Endothelial cell (in vitro differentiated cells): ENCODE measurements at regions not wholly inside any gene's neighbourhood (a gene's known extent, or its start where the extent isn't known, plus 50 kb on each side); places are given as distances from the start of the nearest gene placed in this dataset.
"Not testable (repeated sequence)": the region's sequence is repeated elsewhere in the genome, so short reads cannot be mapped to it uniquely, and the experiment has no call there.

Experiments used
- DNase-seq: peaks from one replicate; pipeline ENCODE4 v3.0.0; 2021; ENCODE audit warnings: low spot score
- H3K27ac Mint-ChIP-seq: one replicate; pipeline ENCODE4 v1.8.0; 2021; ENCODE audit warnings: mixed read lengths, inconsistent platforms; ENCODE audit not compliant: unreplicated experiment
- H3K27me3 Mint-ChIP-seq: one replicate; pipeline ENCODE4 v1.8.0; 2021; ENCODE audit warnings: mild to moderate bottlenecking, moderate library complexity, mixed read lengths, inconsistent platforms; ENCODE audit not compliant: unreplicated experiment
- H3K36me3 Mint-ChIP-seq: one replicate; pipeline ENCODE4 v1.8.0; 2021; ENCODE audit warnings: mild to moderate bottlenecking, low read depth, mixed read lengths, inconsistent platforms; ENCODE audit not compliant: unreplicated experiment
- H3K4me1 Mint-ChIP-seq: one replicate; pipeline ENCODE4 v1.8.0; 2021; ENCODE audit warnings: mild to moderate bottlenecking, mixed read lengths, inconsistent platforms; ENCODE audit not compliant: unreplicated experiment
- H3K4me3 Mint-ChIP-seq: one replicate; pipeline ENCODE4 v1.8.0; 2021; ENCODE audit warnings: mild to moderate bottlenecking, mixed read lengths, inconsistent platforms; ENCODE audit not compliant: unreplicated experiment
- H3K9me3 Mint-ChIP-seq: one replicate; pipeline ENCODE4 v1.8.0; 2021; ENCODE audit warnings: mixed read lengths, inconsistent platforms; ENCODE audit not compliant: unreplicated experiment
- TF ChIP-seq, protein P1 (sequence below): fragments of 200-600 bp; sonication (generic); IDR thresholded peaks from one replicate; pipeline ENCODE4 v1.5.0; 2021; ENCODE audit warnings: antibody characterized with exemption; ENCODE audit not compliant: unreplicated experiment

- TF ChIP-seq, protein P1, sequence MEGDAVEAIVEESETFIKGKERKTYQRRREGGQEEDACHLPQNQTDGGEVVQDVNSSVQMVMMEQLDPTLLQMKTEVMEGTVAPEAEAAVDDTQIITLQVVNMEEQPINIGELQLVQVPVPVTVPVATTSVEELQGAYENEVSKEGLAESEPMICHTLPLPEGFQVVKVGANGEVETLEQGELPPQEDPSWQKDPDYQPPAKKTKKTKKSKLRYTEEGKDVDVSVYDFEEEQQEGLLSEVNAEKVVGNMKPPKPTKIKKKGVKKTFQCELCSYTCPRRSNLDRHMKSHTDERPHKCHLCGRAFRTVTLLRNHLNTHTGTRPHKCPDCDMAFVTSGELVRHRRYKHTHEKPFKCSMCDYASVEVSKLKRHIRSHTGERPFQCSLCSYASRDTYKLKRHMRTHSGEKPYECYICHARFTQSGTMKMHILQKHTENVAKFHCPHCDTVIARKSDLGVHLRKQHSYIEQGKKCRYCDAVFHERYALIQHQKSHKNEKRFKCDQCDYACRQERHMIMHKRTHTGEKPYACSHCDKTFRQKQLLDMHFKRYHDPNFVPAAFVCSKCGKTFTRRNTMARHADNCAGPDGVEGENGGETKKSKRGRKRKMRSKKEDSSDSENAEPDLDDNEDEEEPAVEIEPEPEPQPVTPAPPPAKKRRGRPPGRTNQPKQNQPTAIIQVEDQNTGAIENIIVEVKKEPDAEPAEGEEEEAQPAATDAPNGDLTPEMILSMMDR: no peak
- Mint-ChIP-seq H3K27me3 (no peaks in the 10 kb centered on the region), H3K36me3 (no peaks in the 10 kb centered on the region), H3K4me1 (peaks cover 35% of the 10 kb centered on the region), H3K4me3 (no peak overlapping the region), H3K27ac (no peak overlapping the region), H3K9me3 (no peaks in the 10 kb centered on the region)
- DNase-seq: no peak
These were observed 226.2 kb upstream of the DGKB start for GRCh38 chr7:15128716-15129115.

GRCh38 chr7:15126653-15127052 is 224.1 kb upstream of the DGKB start:
- not testable (repeated sequence) for H3K36me3 Mint-ChIP-seq, DNase-seq, H3K27me3 Mint-ChIP-seq

GRCh38 chr7:15123901-15124300 is 221.3 kb upstream of the DGKB start:
- peaks cover 37% of the 10 kb centered on the region for H3K4me1 Mint-ChIP-seq
- H3K36me3 Mint-ChIP-seq: no peaks in the 10 kb centered on the region
- no peaks in the 10 kb centered on the region for H3K9me3 Mint-ChIP-seq
- no peak for DNase-seq
- TF ChIP-seq, protein P1: no peak
- no peak overlapping the region for H3K4me3 Mint-ChIP-seq
- H3K27me3 Mint-ChIP-seq: no peaks in the 10 kb centered on the region
- H3K27ac Mint-ChIP-seq: no peak overlapping the region

More at GRCh38 chr7:15126653-15127052, 224.1 kb upstream of the DGKB start:
- Mint-ChIP-seq H3K4me1 (peaks cover 41% of the 10 kb centered on the region), H3K27ac (peak overlapping the region; percentile 97)
- H3K4me3 Mint-ChIP-seq, H3K9me3 Mint-ChIP-seq: not testable (repeated sequence)

GRCh38 chr7:15113752-15114151 is 211.2 kb upstream of the DGKB start:
- no peak for DNase-seq
- H3K36me3 Mint-ChIP-seq: no peaks in the 10 kb centered on the region
- no peaks in the 10 kb centered on the region for H3K9me3 Mint-ChIP-seq
- TF ChIP-seq, protein P1: no peak
- no peak overlapping the region for H3K27ac Mint-ChIP-seq
- no peaks in the 10 kb centered on the region for H3K27me3 Mint-ChIP-seq
- H3K4me1 Mint-ChIP-seq: no peaks in the 10 kb centered on the region
- no peak overlapping the region for H3K4me3 Mint-ChIP-seq

- H3K27ac Mint-ChIP-seq: no peak overlapping the region
- TF ChIP-seq, protein P1: no peak
- H3K4me3 Mint-ChIP-seq: no peak overlapping the region
- no peaks in the 10 kb centered on the region for H3K36me3 Mint-ChIP-seq
- no peaks in the 10 kb centered on the region for H3K9me3 Mint-ChIP-seq
- no peaks in the 10 kb centered on the region for H3K4me1 Mint-ChIP-seq
- no peaks in the 10 kb centered on the region for H3K27me3 Mint-ChIP-seq
- DNase-seq: no peak
These were observed 203.2 kb upstream of the DGKB start for GRCh38 chr7:15105711-15106110.
